AG09309 (cell line): ENCODE measurements at regions not wholly inside any gene's neighbourhood (a gene's known extent, or its start where the extent isn't known, plus 50 kb on each side); places are given as distances from the start of the nearest gene placed in this dataset.

Experiments
- DNase-seq: peaks from one replicate; pipeline ENCODE4 v3.0.0-alpha.2; 2010; ENCODE audit warnings: low read depth
- H3K4me3 ChIP-seq: 2 replicates; pipeline ENCODE4 v1.5.1; 2011; ENCODE audit warnings: mild to moderate bottlenecking, low read depth, low read length, moderate library complexity; ENCODE audit not compliant: control insufficient read depth
- CTCF ChIP-seq: IDR thresholded peaks from 2 replicates; pipeline ENCODE4 v1.5.1; 2011; ENCODE audit warnings: mild to moderate bottlenecking, low read depth, low read length, inconsistent platforms; ENCODE audit not compliant: insufficient read depth, control insufficient read depth; ENCODE audit errors: missing control alignments

- no peak overlapping the region for H3K4me3 ChIP-seq
- no peak for TF ChIP-seq CTCF
- no peak for DNase-seq
Measured at GRCh38 chr6:74103417-74103816, 407.4 kb downstream of the CD109 start.

- no peak overlapping the region for H3K4me3 ChIP-seq
- TF ChIP-seq CTCF = no peak
- no peak for DNase-seq
Measured at GRCh38 chr6:74100719-74101287, 404.8 kb downstream of the CD109 start.

GRCh38 chr6:74096329-74096728, 400.3 kb downstream of the CD109 start:
- no peak for TF ChIP-seq CTCF
- DNase-seq = no peak
- no peak overlapping the region for H3K4me3 ChIP-seq

- no peak for DNase-seq
- no peak overlapping the region for H3K4me3 ChIP-seq
- TF ChIP-seq CTCF = no peak
Measured at GRCh38 chr6:74093361-74093760, 397.4 kb downstream of the CD109 start.

- TF ChIP-seq CTCF = no peak
- no peak overlapping the region for H3K4me3 ChIP-seq
- DNase-seq = no peak
Measured at GRCh38 chr6:74091794-74092157, 395.8 kb downstream of the CD109 start.

GRCh38 chr6:74091136-74091793, 395.3 kb downstream of the CD109 start:
- DNase-seq = no peak
- H3K4me3 ChIP-seq = no peak overlapping the region
- TF ChIP-seq CTCF = peak; percentile 62

GRCh38 chr6:74087899-74088298, 391.9 kb downstream of the CD109 start:
- no peak for DNase-seq
- peak; percentile 32 for TF ChIP-seq CTCF
- no peak overlapping the region for H3K4me3 ChIP-seq
